ENCODE measurements at regions not wholly inside any gene's neighbourhood (a gene's known extent, or its start where the extent isn't known, plus 50 kb on each side); places are given as distances from the start of the nearest gene placed in this dataset.
A peak's percentile ranks its signal among the peaks of the same experiment; 100 is the strongest.

DNA sequence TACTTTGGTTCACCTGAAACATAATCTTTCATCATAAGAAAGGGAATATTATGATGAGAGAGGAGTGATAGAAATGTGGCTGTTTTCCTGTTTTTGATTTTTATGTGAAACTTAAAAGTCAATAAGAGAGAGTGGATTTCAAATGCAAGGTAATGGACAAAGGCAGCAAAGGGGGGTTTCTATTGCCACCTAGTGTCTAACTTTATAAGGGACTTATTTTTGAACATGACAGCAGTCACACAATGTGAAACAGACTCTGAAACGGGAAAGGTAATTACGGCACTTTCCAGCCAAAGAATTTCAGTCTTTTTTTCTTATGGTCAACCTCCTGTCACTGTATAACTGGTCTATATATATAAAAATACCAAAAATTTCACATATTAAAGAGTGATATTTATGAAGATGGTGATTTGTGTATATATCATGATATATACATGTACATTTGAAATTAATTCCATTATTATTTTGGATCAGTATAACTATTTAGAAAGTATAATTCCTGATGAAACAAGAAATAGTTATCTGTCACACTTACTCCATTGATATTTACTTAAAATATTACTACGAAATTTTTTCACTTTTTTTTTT, 127.1 kb downstream of the FBXO8 start:
- WGBS, 4 donors, result 11 to 16% (median 14%) methylated on average over 3 of the region's 3 CpGs
- DNase-seq (no peak), ATAC-seq (peak; percentile 72 to 82 (median 78))
- intact Hi-C loops (cut with DNase I), result loop anchor here in 7 of 10 donors (2.0 to 10.0 kb wide), 8 partner anchors 56 to 734 kb away; no protein-coding TSS in a partner anchor
- peak; percentile 46 to 76 (median 62) for TF ChIP-seq CTCF (IDR thresholded peaks at IDR 0.05)
- TF ChIP-seq POLR2A (IDR thresholded peaks at IDR 0.05), result no peak
- no peaks in the 10 kb centered on the region for H3K36me3 ChIP-seq
- peaks cover 0 to 19% (median 0%) of the 10 kb centered on the region in 12 donors for H3K4me1 ChIP-seq
- H3K27ac ChIP-seq, result peak overlapping the region in 4 of 12 donors; percentile 19 to 79 (median 28)
- H3K9me3 ChIP-seq, result no peaks in the 10 kb centered on the region
- H3K4me3 ChIP-seq, result peak overlapping the region in 2 of 12 donors; percentile 13 to 32
- no peaks in the 10 kb centered on the region for H3K27me3 ChIP-seq

- intact Hi-C loops (cut with DNase I), result loop anchor here in 9 of 10 donors (2.0 to 10.0 kb wide), 6 partner anchors 160 to 650 kb away; no protein-coding TSS in a partner anchor
- ATAC-seq, result peak in 2 of 4 donors; percentile 63 to 79
- H3K27me3 ChIP-seq, result no peaks in the 10 kb centered on the region
- H3K4me1 ChIP-seq, result peaks cover 0 to 19% (median 0%) of the 10 kb centered on the region in 12 donors
- no peaks in the 10 kb centered on the region for H3K36me3 ChIP-seq
- DNase-seq, result peak in 2 of 5 donors; percentile 24 to 42
- TF ChIP-seq POLR2A (IDR thresholded peaks at IDR 0.05) (no peak), CTCF (IDR thresholded peaks at IDR 0.05) (no peak)
- 28 to 42% (median 37%) methylated on average over 5 of the region's 5 CpGs for WGBS, 4 donors
- H3K9me3 ChIP-seq, result no peaks in the 10 kb centered on the region
- peak overlapping the region in 10 of 12 donors; percentile 22 to 57 (median 40) for H3K4me3 ChIP-seq
- peak overlapping the region in 9 of 12 donors; percentile 8 to 79 (median 34) for H3K27ac ChIP-seq
These were observed 129.1 kb downstream of the FBXO8 start for GRCh38 chr4:174154215-174154854.

DNA sequence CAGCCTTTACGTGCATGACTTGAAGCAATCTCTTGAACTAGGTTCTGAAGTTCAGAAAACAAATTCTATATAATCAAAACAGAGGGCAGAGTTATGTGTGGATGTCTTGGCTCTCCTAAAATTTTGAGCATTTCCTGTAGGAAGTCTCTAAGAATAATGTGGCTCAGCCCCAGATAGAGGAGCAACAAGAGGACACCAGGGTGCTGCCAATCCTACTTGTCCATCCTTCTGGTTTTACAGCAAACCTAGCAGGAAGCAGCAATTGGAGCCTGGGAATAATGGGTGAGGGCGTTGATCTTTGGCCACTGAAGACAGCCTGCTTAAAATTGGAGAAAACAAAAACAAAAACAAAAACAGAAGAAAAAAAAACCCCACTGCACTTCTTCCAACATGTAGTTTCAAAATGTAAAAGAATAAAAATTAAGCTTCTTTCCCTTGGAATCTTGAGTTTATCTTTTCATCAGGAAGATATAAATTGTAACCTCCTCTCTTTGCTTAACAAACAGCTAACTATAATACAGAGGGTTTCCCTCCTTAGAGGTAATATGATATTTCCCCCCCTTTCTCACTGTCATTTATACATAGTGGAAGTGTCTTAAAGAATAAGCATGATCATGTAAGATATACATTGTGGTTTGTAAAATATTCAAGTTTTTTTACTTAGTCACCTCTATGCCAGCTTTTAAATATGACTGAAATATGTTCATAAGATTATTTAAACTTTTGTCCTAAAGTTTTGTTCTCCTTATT, 130.6 kb downstream of the FBXO8 start:
- 51 to 69% (median 61%) methylated on average over 2 of the region's 2 CpGs for WGBS, 4 donors
- intact Hi-C loops (cut with DNase I), result loop anchor here in 9 of 10 donors (5.0 to 10.0 kb wide), 5 partner anchors 158 to 648 kb away; no protein-coding TSS in a partner anchor
- peak overlapping the region in 1 of 12 donors; percentile 10 for H3K4me3 ChIP-seq
- ATAC-seq (no peak), DNase-seq (no peak)
- no peak for TF ChIP-seq CTCF (IDR thresholded peaks at IDR 0.05)
- no peak for TF ChIP-seq POLR2A (IDR thresholded peaks at IDR 0.05)
- H3K36me3 ChIP-seq, result no peaks in the 10 kb centered on the region
- H3K9me3 ChIP-seq, result no peaks in the 10 kb centered on the region
- H3K27ac ChIP-seq, result peak overlapping the region in 1 of 12 donors; percentile 63
- no peaks in the 10 kb centered on the region for H3K27me3 ChIP-seq
- peaks cover 0 to 23% (median 0%) of the 10 kb centered on the region in 12 donors for H3K4me1 ChIP-seq

GRCh38 chr4:174147863-174148262, 135.6 kb downstream of the FBXO8 start:
- Histone ChIP-seq H3K27ac (peak overlapping the region in 1 of 12 donors; percentile 56), H3K36me3 (no peaks in the 10 kb centered on the region), H3K9me3 (no peaks in the 10 kb centered on the region), H3K27me3 (no peaks in the 10 kb centered on the region), H3K4me3 (no peak overlapping the region), H3K4me1 (peaks cover 0 to 6% (median 0%) of the 10 kb centered on the region in 12 donors)
- no peak for ATAC-seq
- 51 to 63% (median 55%) methylated on average over 2 of the region's 2 CpGs for WGBS, 4 donors
- DNase-seq, result no peak
- no peak for TF ChIP-seq POLR2A (IDR thresholded peaks at IDR 0.05)
- TF ChIP-seq CTCF (IDR thresholded peaks at IDR 0.05), result no peak
- intact Hi-C loops (cut with DNase I), result no loop called here

Measured in heart left ventricle (tissue), 16 donors.